ENCODE measurements at regions not wholly inside any gene's neighbourhood (a gene's known extent, or its start where the extent isn't known, plus 50 kb on each side); places are given as distances from the start of the nearest gene placed in this dataset.

DNA sequence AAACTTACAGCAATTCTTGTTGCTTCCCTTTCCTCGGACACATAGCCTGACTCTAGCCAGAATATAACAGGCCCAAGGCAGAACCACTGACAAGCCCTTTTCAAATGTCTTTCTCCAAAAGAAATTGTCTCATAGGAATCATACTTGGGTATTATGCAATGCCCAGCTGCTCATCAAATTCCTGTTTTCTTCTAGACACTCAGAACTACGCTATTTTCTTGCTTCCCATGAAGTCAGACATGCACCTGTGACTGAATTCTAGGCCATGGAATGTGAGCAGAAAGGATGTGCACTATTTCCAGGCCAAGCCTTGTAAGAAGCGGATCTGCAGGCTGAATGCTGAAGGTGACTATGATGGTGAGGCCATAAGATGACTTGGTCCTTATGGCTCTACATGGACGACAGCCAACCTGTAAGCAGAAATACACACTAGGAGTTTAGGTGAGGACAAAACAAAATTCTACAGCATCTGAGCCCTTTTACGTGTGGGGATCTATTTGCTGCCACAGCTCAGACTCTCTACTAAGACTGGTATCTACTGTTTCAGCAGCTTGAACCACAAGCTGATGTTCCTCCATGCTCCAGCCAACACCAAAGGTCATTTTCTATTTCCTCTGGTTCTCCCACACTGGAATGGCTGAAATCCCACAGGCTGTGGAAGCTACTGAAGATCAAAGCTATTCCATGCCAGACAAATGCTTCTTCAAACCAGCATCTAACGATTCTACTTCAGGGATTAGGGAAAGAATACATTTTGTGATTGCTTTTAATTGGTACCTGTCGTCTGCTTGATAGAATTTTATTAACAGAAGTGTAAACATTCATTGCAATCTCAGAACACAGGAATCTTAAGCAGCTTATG, 378.7 kb downstream of the RBM43 start:
- Histone ChIP-seq H3K4me3 (no peak overlapping the region), H3K4me1 (no peaks in the 10 kb centered on the region), H3K27ac (no peak overlapping the region), H3K36me3 (no peaks in the 10 kb centered on the region), H3K9me3 (no peaks in the 10 kb centered on the region), H3K27me3 (no peaks in the 10 kb centered on the region)
- no peak for ATAC-seq
- TF ChIP-seq EP300 (IDR thresholded peaks at IDR 0.05) (no peak), POLR2AphosphoS5 (IDR thresholded peaks at IDR 0.05) (no peak), POLR2A (IDR thresholded peaks at IDR 0.05) (no peak)
- TF ChIP-seq, protein P1, sequence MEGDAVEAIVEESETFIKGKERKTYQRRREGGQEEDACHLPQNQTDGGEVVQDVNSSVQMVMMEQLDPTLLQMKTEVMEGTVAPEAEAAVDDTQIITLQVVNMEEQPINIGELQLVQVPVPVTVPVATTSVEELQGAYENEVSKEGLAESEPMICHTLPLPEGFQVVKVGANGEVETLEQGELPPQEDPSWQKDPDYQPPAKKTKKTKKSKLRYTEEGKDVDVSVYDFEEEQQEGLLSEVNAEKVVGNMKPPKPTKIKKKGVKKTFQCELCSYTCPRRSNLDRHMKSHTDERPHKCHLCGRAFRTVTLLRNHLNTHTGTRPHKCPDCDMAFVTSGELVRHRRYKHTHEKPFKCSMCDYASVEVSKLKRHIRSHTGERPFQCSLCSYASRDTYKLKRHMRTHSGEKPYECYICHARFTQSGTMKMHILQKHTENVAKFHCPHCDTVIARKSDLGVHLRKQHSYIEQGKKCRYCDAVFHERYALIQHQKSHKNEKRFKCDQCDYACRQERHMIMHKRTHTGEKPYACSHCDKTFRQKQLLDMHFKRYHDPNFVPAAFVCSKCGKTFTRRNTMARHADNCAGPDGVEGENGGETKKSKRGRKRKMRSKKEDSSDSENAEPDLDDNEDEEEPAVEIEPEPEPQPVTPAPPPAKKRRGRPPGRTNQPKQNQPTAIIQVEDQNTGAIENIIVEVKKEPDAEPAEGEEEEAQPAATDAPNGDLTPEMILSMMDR (IDR thresholded peaks at IDR 0.05), result no peak
- WGBS, 2 donors (ENCODE audit: low coverage in 1 of 2), result 72 to 83% methylated on average over 6 to 7 of the region's 7 CpGs

DNA sequence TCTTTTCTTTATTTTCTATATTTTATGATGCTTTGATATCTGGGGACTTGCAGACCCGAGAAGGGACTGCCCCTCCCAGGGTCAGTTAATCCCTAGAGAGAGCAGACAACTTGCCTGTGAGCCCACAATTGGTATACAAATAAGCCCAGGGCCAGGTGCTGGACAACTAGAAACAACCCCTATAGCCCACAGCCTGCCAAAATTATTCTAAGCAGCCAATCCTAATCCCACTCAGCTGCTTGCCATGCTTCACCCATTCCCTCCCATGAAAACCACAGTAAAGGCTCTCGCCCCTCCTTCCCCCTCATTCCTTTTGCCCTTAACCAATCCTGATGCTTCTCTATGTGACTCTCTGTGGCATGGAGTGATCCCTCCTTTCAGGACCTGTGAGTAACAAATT, 380.7 kb downstream of the RBM43 start:
- Histone ChIP-seq H3K4me1 (no peaks in the 10 kb centered on the region), H3K36me3 (no peaks in the 10 kb centered on the region), H3K4me3 (no peak overlapping the region), H3K9me3 (no peaks in the 10 kb centered on the region), H3K27me3 (no peaks in the 10 kb centered on the region), H3K27ac (no peak overlapping the region)
- WGBS, 2 donors (ENCODE audit: low coverage in 1 of 2), result 80 to 83% methylated on average over 1 to 2 of the region's 2 CpGs
- TF ChIP-seq POLR2A (IDR thresholded peaks at IDR 0.05), result no peak
- no peak for ATAC-seq

DNA sequence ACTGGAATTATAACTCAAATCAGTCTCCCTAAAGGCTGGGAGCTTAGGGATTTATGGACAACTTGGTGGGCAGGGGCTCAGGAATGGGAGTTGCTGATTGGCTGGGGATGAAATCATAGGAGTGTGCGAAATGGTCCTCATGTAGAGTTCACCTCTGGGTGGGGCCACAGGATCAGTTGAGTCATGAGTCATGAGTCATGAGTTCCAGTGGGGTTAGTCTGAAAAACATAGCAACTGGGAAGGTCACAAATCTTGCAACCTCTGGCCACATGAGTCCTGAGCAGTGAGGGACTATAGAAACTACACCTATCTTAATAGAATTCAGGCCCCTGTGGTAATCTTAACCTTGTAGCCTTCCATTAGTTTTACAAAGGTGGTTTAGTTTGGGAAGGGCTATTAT, 383.3 kb downstream of the RBM43 start:
- 100% methylated on average over 1 of the region's 1 CpG; no CpG with 5 or more reads in 1 of the 2 donors for WGBS, 2 donors (ENCODE audit: low coverage in 1 of 2)
- ATAC-seq, result no peak
- TF ChIP-seq, protein P1 (IDR thresholded peaks at IDR 0.05), result no peak
- TF ChIP-seq EP300 (IDR thresholded peaks at IDR 0.05) (no peak), POLR2AphosphoS5 (IDR thresholded peaks at IDR 0.05) (no peak), POLR2A (IDR thresholded peaks at IDR 0.05) (no peak)

DNA sequence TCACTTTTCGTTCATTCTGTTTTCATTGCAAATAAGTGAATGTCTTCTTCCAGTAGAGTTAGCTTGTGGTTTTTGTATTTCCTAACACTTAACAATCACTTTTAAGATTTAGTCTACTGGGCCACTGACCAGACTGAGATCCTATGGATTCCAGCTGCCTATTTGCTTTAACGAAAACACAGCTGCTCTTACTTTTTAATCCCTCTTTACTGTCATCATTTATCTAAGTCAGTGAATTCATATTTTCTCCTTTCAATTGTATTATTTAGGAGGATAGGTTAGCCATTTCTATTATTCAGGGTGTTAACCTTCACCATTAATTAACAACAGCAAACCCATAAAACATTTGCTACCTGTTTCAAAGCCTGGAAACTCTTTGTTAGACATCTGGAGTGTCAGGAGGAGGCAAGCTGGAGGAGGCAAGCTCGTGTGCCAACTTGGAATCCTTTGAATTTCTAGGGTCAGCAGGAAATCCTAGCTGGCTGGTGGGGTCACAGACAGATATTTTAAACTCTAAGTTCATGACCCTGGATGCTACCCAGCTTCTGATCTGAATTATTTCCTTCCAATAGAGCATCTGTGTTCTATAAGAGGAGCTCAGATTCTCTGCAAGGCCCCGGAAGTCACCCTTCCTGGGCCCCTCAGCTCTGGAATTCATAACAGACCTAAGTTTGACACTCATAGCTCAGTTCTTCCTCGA, 385.3 kb downstream of the RBM43 start:
- ATAC-seq, result no peak
- H3K4me1 ChIP-seq, result no peaks in the 10 kb centered on the region
- H3K9me3 ChIP-seq, result no peaks in the 10 kb centered on the region
- no peak overlapping the region for H3K4me3 ChIP-seq
- TF ChIP-seq POLR2AphosphoS5 (IDR thresholded peaks at IDR 0.05) (no peak), POLR2A (IDR thresholded peaks at IDR 0.05) (no peak), EP300 (IDR thresholded peaks at IDR 0.05) (no peak)
- TF ChIP-seq, protein P1 (IDR thresholded peaks at IDR 0.05), result no peak
- H3K36me3 ChIP-seq, result no peaks in the 10 kb centered on the region
- no peak overlapping the region for H3K27ac ChIP-seq
- WGBS, 2 donors (ENCODE audit: low coverage in 1 of 2), result 45 to 73% methylated on average over 3 to 5 of the region's 5 CpGs
- H3K27me3 ChIP-seq, result no peaks in the 10 kb centered on the region

More for the DNA sequence above, 383.3 kb downstream of the RBM43 start:
- Histone ChIP-seq H3K4me1 (no peaks in the 10 kb centered on the region), H3K27ac (no peak overlapping the region), H3K27me3 (no peaks in the 10 kb centered on the region), H3K4me3 (no peak overlapping the region), H3K9me3 (no peaks in the 10 kb centered on the region), H3K36me3 (no peaks in the 10 kb centered on the region)

DNA sequence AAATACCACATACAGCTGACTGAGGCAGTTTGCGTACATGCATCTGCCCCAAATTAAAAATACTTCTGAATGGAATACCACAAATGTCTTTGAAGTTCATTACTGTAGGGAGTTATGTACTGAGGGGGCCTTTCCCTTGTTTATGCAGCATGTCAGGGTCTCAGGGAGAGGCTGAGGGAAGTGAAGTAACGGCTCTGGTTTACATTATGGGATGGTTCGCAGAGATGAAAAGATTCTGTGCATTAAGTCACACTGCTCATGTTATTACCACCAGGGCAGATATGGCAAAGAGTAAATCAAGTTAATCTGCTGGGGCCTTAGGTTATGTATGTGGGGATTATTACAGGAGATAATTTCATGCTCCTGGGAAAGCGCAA, 385.9 kb upstream of the RND3 start:
- Histone ChIP-seq H3K36me3 (no peaks in the 10 kb centered on the region), H3K4me3 (no peak overlapping the region), H3K27ac (no peak overlapping the region), H3K4me1 (no peaks in the 10 kb centered on the region), H3K9me3 (no peaks in the 10 kb centered on the region), H3K27me3 (no peaks in the 10 kb centered on the region)
- TF ChIP-seq POLR2AphosphoS5 (IDR thresholded peaks at IDR 0.05), result no peak
- no peak for TF ChIP-seq POLR2A (IDR thresholded peaks at IDR 0.05)
- TF ChIP-seq EP300 (IDR thresholded peaks at IDR 0.05), result no peak
- TF ChIP-seq, protein P1 (IDR thresholded peaks at IDR 0.05), result no peak
- 89 to 90% methylated on average over 3 to 4 of the region's 4 CpGs for WGBS, 2 donors (ENCODE audit: low coverage in 1 of 2)
- ATAC-seq, result no peak

All from gastroesophageal sphincter (tissue), 4 donors.